OCI-LY3 (cell line): ENCODE measurements at regions not wholly inside any gene's neighbourhood (a gene's known extent, or its start where the extent isn't known, plus 50 kb on each side); places are given as distances from the start of the nearest gene placed in this dataset.

Source experiments
- H2AFZ ChIP-seq: fragments of 200-600, 300-600 bp; shearing (Covaris generic); 2 replicates; pipeline ENCODE4 v1.6.0; 2014; ENCODE audit warnings: antibody characterized with exemption, low read depth, low read length
- H3K27ac ChIP-seq: fragments of 200-600, 300-600 bp; sonication (generic); 2 replicates; pipeline ENCODE4 v1.5.1; 2014; ENCODE audit warnings: mild to moderate bottlenecking, low read length, moderate library complexity, mixed read lengths
- H3K27me3 ChIP-seq: fragments of 200-600, 300-600 bp; sonication (generic); 2 replicates; pipeline ENCODE4 v1.6.1; 2014; ENCODE audit warnings: low read depth, low read length, mixed read lengths
- H3K36me3 ChIP-seq: fragments of 200-600, 300-600 bp; sonication (generic); replicated peaks from 2 replicates; pipeline ENCODE3; 2014; ENCODE audit warnings: low read depth, low read length, mixed read lengths
- H3K4me1 ChIP-seq: fragments of 300-600, 200-600 bp; sonication (generic); 2 replicates; pipeline ENCODE4 v1.6.1; 2014; ENCODE audit warnings: low read length, mixed read lengths
- H3K4me2 ChIP-seq: fragments of 200-600, 300-600 bp; sonication (generic); 2 replicates; pipeline ENCODE4 v1.6.1; 2014; ENCODE audit warnings: low read length, mixed read lengths
- H3K4me3 ChIP-seq: fragments of 300-600, 200-600 bp; sonication (generic); 2 replicates; pipeline ENCODE4 v1.5.1; 2014; ENCODE audit warnings: antibody characterized with exemption, mild to moderate bottlenecking, low read length, moderate library complexity
- H3K79me2 ChIP-seq: fragments of 300-600, 200-600 bp; shearing (Covaris generic); 2 replicates; pipeline ENCODE4 v1.6.1; 2014; ENCODE audit warnings: mild to moderate bottlenecking, low read length, mixed read lengths
- H3K9ac ChIP-seq: fragments of 300-600, 200-600 bp; shearing (Covaris generic); 2 replicates; pipeline ENCODE4 v1.6.0; 2014; ENCODE audit warnings: mild to moderate bottlenecking, low read length, moderate library complexity
- H3K9me3 ChIP-seq: fragments of 200-600, 300-600 bp; shearing (Covaris generic); 2 replicates; pipeline ENCODE4 v1.6.1; 2014; ENCODE audit warnings: low read length, mixed read lengths; ENCODE audit not compliant: insufficient read depth
- H4K20me1 ChIP-seq: fragments of 200-600, 300-600 bp; sonication (generic); 2 replicates; pipeline ENCODE4 v1.6.1; 2016; ENCODE audit warnings: low read length, mixed read lengths; ENCODE audit not compliant: insufficient read depth
- CTCF ChIP-seq: fragments of 200-600, 300-600 bp; sonication (generic); IDR thresholded peaks from 2 replicates; pipeline ENCODE4 v1.5.1; 2014; ENCODE audit warnings: antibody characterized with exemption, low read length, low read depth
- EZH2phosphoT487 ChIP-seq: fragments of 200-600 bp; shearing (Covaris generic); IDR thresholded peaks from 2 replicates; pipeline ENCODE4 v1.6.1; 2018; ENCODE audit warnings: antibody characterized with exemption, mixed run types, low read depth

DNA sequence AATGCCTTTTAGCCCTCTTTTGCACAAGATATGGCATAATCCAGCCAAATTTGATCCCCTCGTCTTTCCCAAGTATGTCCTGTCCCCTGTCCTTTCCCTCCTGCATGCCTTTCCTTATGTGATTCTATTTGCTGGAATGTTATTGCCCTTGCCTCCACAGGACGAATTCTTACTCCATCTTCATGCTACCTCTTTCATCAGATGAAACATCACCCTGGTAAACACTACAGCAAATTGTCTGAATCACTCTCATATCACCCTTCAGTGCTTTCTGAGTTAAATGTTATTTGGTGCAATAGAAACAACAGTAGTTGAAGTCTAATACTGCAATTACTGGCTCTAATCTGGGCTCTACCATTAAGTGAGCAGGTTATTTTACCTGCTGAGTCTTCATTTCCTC, 52.2 kb upstream of the FAT1 start:
- H3K27me3 ChIP-seq = no peaks in the 10 kb centered on the region
- H3K9ac ChIP-seq = no peak overlapping the region
- TF ChIP-seq EZH2phosphoT487 = no peak
- no peak for TF ChIP-seq CTCF
- no peaks in the 10 kb centered on the region for H3K36me3 ChIP-seq
- H4K20me1 ChIP-seq = no peaks in the 10 kb centered on the region
- no peaks in the 10 kb centered on the region for H3K9me3 ChIP-seq
- no peaks in the 10 kb centered on the region for H3K79me2 ChIP-seq
- H2AFZ ChIP-seq = no peak overlapping the region
- no peak overlapping the region for H3K4me2 ChIP-seq
- H3K4me1 ChIP-seq = no peaks in the 10 kb centered on the region
- H3K4me3 ChIP-seq = no peak overlapping the region
- H3K27ac ChIP-seq = no peak overlapping the region

GRCh38 chr4:186778134-186778533, 54.5 kb upstream of the FAT1 start:
- Histone ChIP-seq H3K4me1 (no peaks in the 10 kb centered on the region), H3K9ac (no peak overlapping the region), H3K27me3 (no peaks in the 10 kb centered on the region), H3K36me3 (no peaks in the 10 kb centered on the region), H3K9me3 (no peaks in the 10 kb centered on the region), H2AFZ (no peak overlapping the region), H3K4me3 (no peak overlapping the region), H3K79me2 (no peaks in the 10 kb centered on the region), H3K4me2 (no peak overlapping the region), H3K27ac (no peak overlapping the region), H4K20me1 (no peaks in the 10 kb centered on the region)
- TF ChIP-seq EZH2phosphoT487 (no peak), CTCF (no peak)

GRCh38 chr4:186780291-186781031, 56.8 kb upstream of the FAT1 start:
- Histone ChIP-seq H3K27ac (no peak overlapping the region), H3K9me3 (no peaks in the 10 kb centered on the region), H3K4me1 (no peaks in the 10 kb centered on the region), H3K27me3 (no peaks in the 10 kb centered on the region), H3K79me2 (no peaks in the 10 kb centered on the region), H4K20me1 (no peaks in the 10 kb centered on the region), H3K36me3 (no peaks in the 10 kb centered on the region), H3K4me3 (no peak overlapping the region), H2AFZ (no peak overlapping the region), H3K4me2 (no peak overlapping the region), H3K9ac (no peak overlapping the region)
- TF ChIP-seq EZH2phosphoT487 = no peak
- no peak for TF ChIP-seq CTCF

DNA sequence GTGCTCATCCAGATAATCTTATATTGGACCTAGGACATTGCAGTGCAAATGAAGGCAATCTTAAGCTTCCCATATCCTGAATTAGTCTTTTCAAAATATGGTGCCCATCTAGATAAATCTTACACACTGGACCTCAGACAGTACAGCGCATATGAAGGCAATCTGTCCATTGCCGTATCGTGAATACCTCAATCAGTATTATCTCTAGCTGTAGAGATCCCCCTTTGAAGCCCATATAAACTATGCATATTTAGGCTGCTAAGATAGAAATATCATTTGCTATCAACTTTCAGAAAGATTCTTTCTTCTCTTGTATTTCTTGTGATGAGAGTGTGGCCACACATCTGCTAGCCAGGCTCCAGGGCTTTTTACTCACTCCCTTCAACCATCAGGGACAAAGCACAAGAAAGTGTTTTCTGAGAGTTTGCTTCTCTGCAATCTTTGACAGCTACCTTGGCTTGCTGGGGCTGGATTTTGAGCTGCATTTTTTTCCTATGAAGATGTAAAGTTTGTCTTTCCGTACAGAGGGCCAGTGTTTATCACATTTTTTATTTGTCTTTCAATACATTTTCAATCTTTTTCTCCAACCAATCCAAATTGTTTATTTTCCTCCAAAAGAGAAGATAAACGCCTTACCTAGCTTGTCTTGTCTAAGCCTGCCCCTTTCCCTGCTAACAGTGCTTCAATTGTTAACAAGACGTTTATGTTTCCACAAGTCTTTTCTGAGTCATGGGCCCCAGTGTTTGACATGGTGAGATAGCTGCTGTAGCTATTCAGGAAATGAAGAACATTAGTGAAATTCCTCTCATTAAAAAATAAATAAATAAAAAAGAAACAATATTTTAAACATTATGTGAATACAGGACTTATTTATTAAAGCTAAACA, 57.6 kb upstream of the FAT1 start:
- Histone ChIP-seq H3K9ac (no peak overlapping the region), H2AFZ (no peak overlapping the region), H3K79me2 (no peaks in the 10 kb centered on the region), H3K4me3 (no peak overlapping the region), H3K4me2 (no peak overlapping the region), H3K9me3 (no peaks in the 10 kb centered on the region), H4K20me1 (no peaks in the 10 kb centered on the region), H3K4me1 (no peaks in the 10 kb centered on the region), H3K36me3 (no peaks in the 10 kb centered on the region), H3K27me3 (no peaks in the 10 kb centered on the region), H3K27ac (no peak overlapping the region)
- no peak for TF ChIP-seq CTCF
- TF ChIP-seq EZH2phosphoT487 = no peak
